ENCODE measurements at regions not wholly inside any gene's neighbourhood (a gene's known extent, or its start where the extent isn't known, plus 50 kb on each side); places are given as distances from the start of the nearest gene placed in this dataset.

DNA sequence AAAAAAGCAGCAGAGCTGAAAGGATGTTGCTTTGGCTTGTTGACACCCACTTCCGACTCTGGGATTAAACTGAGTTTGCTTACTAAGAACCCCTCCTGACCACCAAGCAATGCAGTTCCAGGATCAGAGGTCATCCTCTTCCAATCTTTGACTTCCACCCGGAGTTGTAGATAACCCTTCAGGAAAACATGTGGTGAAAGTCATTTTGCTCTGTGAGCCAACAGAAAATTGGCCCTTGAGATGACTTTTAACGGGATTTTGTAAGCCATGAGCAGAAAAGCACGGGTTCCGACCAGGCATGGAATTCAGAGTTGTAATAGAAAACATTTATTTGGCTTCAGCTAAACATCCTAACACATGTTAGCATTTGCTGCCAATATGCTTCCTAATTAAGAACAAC lies 171.6 kb upstream of the NR2F2 start:
- Histone ChIP-seq H3K4me3 (ENCODE audit: low read depth, low read length, poor library complexity, severe bottlenecking) (no peak overlapping the region), H3K9ac (ENCODE audit: low read length) (no peak overlapping the region), H3K36me3 (ENCODE audit: insufficient read depth, low read length) (no peaks in the 10 kb centered on the region), H4K20me1 (ENCODE audit: insufficient read depth, low read length) (no peaks in the 10 kb centered on the region), H3K27ac (ENCODE audit: low read depth, low read length, poor library complexity, severe bottlenecking) (no peak overlapping the region), H3K79me2 (ENCODE audit: insufficient read depth, low read length) (no peaks in the 10 kb centered on the region), H3K4me2 (ENCODE audit: low read length) (no peak overlapping the region), H3K9me2 (ENCODE audit: low read depth, low read length) (no peaks in the 10 kb centered on the region), H2AFZ (ENCODE audit: low read length) (no peak overlapping the region), H3F3A (ENCODE audit: insufficient read depth, low read length) (no peaks in the 10 kb centered on the region), H3K4me1 (ENCODE audit: insufficient read depth, low read length, severe bottlenecking) (no peaks in the 10 kb centered on the region), H3K9me3 (ENCODE audit: low read length) (no peaks in the 10 kb centered on the region), H3K27me3 (ENCODE audit: insufficient read depth, low read length) (no peaks in the 10 kb centered on the region)
- TF ChIP-seq, protein P1, sequence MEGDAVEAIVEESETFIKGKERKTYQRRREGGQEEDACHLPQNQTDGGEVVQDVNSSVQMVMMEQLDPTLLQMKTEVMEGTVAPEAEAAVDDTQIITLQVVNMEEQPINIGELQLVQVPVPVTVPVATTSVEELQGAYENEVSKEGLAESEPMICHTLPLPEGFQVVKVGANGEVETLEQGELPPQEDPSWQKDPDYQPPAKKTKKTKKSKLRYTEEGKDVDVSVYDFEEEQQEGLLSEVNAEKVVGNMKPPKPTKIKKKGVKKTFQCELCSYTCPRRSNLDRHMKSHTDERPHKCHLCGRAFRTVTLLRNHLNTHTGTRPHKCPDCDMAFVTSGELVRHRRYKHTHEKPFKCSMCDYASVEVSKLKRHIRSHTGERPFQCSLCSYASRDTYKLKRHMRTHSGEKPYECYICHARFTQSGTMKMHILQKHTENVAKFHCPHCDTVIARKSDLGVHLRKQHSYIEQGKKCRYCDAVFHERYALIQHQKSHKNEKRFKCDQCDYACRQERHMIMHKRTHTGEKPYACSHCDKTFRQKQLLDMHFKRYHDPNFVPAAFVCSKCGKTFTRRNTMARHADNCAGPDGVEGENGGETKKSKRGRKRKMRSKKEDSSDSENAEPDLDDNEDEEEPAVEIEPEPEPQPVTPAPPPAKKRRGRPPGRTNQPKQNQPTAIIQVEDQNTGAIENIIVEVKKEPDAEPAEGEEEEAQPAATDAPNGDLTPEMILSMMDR (IDR thresholded peaks at IDR 0.05; ENCODE audit: low read length) = no peak

DNA sequence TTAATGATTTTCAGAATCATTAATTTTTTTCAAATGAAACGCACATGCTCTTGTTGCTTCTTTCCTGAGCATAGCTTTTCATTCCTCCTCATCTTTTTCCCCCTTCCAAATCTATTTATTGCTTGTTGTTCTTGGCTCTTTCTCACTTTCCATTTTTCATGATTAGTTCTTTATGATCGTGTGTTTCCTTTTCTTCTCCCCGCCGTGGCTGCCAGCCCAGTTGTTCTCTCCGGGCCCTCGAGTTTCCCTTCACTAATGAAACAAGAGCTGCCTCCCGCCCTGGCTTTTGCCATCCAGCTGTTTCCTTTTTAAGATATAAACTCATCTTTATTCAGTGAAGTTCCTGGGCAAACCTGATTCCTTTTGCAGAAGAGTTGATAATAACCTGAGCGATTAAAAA lies 170.2 kb upstream of the NR2F2 start:
- Histone ChIP-seq H3K79me2 (ENCODE audit: insufficient read depth, low read length) (no peaks in the 10 kb centered on the region), H3K9ac (ENCODE audit: low read length) (no peak overlapping the region), H3K4me1 (ENCODE audit: insufficient read depth, low read length, severe bottlenecking) (no peaks in the 10 kb centered on the region), H3K9me2 (ENCODE audit: low read depth, low read length) (no peaks in the 10 kb centered on the region), H4K20me1 (ENCODE audit: insufficient read depth, low read length) (no peaks in the 10 kb centered on the region), H3K36me3 (ENCODE audit: insufficient read depth, low read length) (no peaks in the 10 kb centered on the region), H3K4me2 (ENCODE audit: low read length) (no peak overlapping the region), H3K27ac (ENCODE audit: low read depth, low read length, poor library complexity, severe bottlenecking) (no peak overlapping the region), H3K27me3 (ENCODE audit: insufficient read depth, low read length) (no peaks in the 10 kb centered on the region), H3F3A (ENCODE audit: insufficient read depth, low read length) (no peaks in the 10 kb centered on the region), H2AFZ (ENCODE audit: low read length) (no peak overlapping the region), H3K4me3 (ENCODE audit: low read depth, low read length, poor library complexity, severe bottlenecking) (no peak overlapping the region), H3K9me3 (ENCODE audit: low read length) (no peaks in the 10 kb centered on the region)
- no peak for TF ChIP-seq EZH2 (IDR thresholded peaks at IDR 0.05; ENCODE audit: borderline replicate concordance, low read length)
- TF ChIP-seq, protein P1 (IDR thresholded peaks at IDR 0.05; ENCODE audit: low read length) = no peak

DNA sequence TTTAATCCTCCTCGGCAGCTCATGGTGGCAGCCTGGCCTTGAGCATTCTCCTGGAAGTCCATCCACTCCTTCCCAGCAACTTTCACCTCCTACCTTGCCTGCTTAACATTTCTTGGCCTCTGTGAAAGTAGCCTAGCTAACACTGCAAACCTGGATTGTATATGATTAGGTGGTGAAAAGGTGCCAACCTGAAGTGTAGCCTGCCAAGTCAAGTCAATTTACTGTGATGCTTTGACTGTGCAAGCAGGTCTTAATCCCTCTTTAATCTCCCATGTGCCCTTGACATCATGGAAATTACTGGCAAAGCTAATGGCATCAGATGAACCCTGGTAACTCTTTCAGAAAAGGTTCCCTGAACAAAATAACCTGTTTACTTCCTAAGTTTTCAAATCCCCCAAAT lies 169.7 kb upstream of the NR2F2 start:
- Histone ChIP-seq H3K4me3 (ENCODE audit: low read depth, low read length, poor library complexity, severe bottlenecking) (no peak overlapping the region), H3K9ac (ENCODE audit: low read length) (no peak overlapping the region), H3K9me3 (ENCODE audit: low read length) (no peaks in the 10 kb centered on the region), H3K36me3 (ENCODE audit: insufficient read depth, low read length) (no peaks in the 10 kb centered on the region), H3K4me1 (ENCODE audit: insufficient read depth, low read length, severe bottlenecking) (no peaks in the 10 kb centered on the region), H2AFZ (ENCODE audit: low read length) (no peak overlapping the region), H3K27ac (ENCODE audit: low read depth, low read length, poor library complexity, severe bottlenecking) (no peak overlapping the region), H3K9me2 (ENCODE audit: low read depth, low read length) (no peaks in the 10 kb centered on the region), H3K4me2 (ENCODE audit: low read length) (no peak overlapping the region), H3F3A (ENCODE audit: insufficient read depth, low read length) (no peaks in the 10 kb centered on the region), H4K20me1 (ENCODE audit: insufficient read depth, low read length) (no peaks in the 10 kb centered on the region), H3K27me3 (ENCODE audit: insufficient read depth, low read length) (no peaks in the 10 kb centered on the region), H3K79me2 (ENCODE audit: insufficient read depth, low read length) (no peaks in the 10 kb centered on the region)
- TF ChIP-seq EZH2 (IDR thresholded peaks at IDR 0.05; ENCODE audit: borderline replicate concordance, low read length) = no peak
- TF ChIP-seq, protein P1 (IDR thresholded peaks at IDR 0.05; ENCODE audit: low read length) = no peak
